Psoas muscle (tissue), 7 donors: ENCODE measurements at regions not wholly inside any gene's neighbourhood (a gene's known extent, or its start where the extent isn't known, plus 50 kb on each side); places are given as distances from the start of the nearest gene placed in this dataset.

ENCODE experiments used
- ATAC-seq, 4 donors: fragments of 200-7000 bp; cut with Tn5 transposase; one replicate each; pipeline ENCODE4 v1.9.1; 2020; ENCODE audit warnings: moderate library complexity in 3 of 4, mild to moderate bottlenecking in 2 of 4
- DNase-seq, 2 donors: peaks; one replicate each; pipeline ENCODE4 v3.0.0-alpha.2; 2020
- H3K27ac ChIP-seq: fragments of 200-600 bp; one replicate; pipeline ENCODE4 v1.8.0; 2022
- H3K27me3 ChIP-seq, 3 donors: fragments of 200-600 bp in 1 of 3; one replicate each; pipeline versions ENCODE4 v1.6.1 to v1.8.0; 2013 to 2022; ENCODE audit warnings: low read length in 2 of 3, mild to moderate bottlenecking in 2 of 3, moderate library complexity in 1 of 3; ENCODE audit not compliant: insufficient read depth in 3 of 3
- H3K36me3 ChIP-seq, 2 donors: fragments of 200-600 bp in 1 of 2; one replicate each; pipeline versions ENCODE4 v1.6.1 to v1.8.0; 2013 to 2022; ENCODE audit warnings: low read depth in 1 of 2, mild to moderate bottlenecking in 1 of 2, moderate library complexity in 1 of 2; ENCODE audit not compliant: insufficient read depth in 1 of 2
- H3K4me1 ChIP-seq: fragments of 200-600 bp; one replicate; pipeline ENCODE4 v1.8.0; 2022
- H3K4me3 ChIP-seq: fragments of 200-600 bp; one replicate; pipeline ENCODE4 v1.8.0; 2022; ENCODE audit warnings: mild to moderate bottlenecking
- H3K9me3 ChIP-seq: fragments of 200-600 bp; one replicate; pipeline ENCODE4 v1.8.0; 2022
- WGBS, 3 donors: extraction: QIAGEN DNeasy Blood & Tissue Kit; methylation state at CpG; one replicate each; pipeline versions ENCODE4 v1.1.6 to v1.1.7; 2013; 5-methylcytosine and 5-hydroxymethylcytosine counted together
- intact Hi-C, 2 donors: fragments of 100-400 bp; cut with DNase I; formaldehyde crosslinking; loops; one replicate each; pipeline versions ENCODE4 v1.11.0 to v1.14.2; 2022
- TF ChIP-seq, protein P1 (sequence below): fragments of 200-600 bp; IDR thresholded peaks from one replicate; pipeline ENCODE4 v1.8.0; 2022; ENCODE audit warnings: antibody characterized with exemption
- donor health status: healthy with polysubstance abuse.
- donor health status: DM: no; HTN: no; CAD: no; lungs with moderate emphysema.
- donor health status: Bipolar disorder and iron deficiency.
- donor health status: healthy.
- donor health status: DM: yes; HTN: yes; CAD: no.
- donor health status: DM: no; HTN: no; CAD: no.
- donor health status: DM: yes; HTN: yes; CAD: no.

GRCh38 chr21:33975548-33976081, 60.0 kb upstream of the ATP5PO start:
- intact Hi-C loops: no loop called here
- WGBS, 3 donors: 58 to 91% (median 70%) methylated on average over 7 of the region's 7 CpGs
- H3K4me3 ChIP-seq: no peak overlapping the region

DNA sequence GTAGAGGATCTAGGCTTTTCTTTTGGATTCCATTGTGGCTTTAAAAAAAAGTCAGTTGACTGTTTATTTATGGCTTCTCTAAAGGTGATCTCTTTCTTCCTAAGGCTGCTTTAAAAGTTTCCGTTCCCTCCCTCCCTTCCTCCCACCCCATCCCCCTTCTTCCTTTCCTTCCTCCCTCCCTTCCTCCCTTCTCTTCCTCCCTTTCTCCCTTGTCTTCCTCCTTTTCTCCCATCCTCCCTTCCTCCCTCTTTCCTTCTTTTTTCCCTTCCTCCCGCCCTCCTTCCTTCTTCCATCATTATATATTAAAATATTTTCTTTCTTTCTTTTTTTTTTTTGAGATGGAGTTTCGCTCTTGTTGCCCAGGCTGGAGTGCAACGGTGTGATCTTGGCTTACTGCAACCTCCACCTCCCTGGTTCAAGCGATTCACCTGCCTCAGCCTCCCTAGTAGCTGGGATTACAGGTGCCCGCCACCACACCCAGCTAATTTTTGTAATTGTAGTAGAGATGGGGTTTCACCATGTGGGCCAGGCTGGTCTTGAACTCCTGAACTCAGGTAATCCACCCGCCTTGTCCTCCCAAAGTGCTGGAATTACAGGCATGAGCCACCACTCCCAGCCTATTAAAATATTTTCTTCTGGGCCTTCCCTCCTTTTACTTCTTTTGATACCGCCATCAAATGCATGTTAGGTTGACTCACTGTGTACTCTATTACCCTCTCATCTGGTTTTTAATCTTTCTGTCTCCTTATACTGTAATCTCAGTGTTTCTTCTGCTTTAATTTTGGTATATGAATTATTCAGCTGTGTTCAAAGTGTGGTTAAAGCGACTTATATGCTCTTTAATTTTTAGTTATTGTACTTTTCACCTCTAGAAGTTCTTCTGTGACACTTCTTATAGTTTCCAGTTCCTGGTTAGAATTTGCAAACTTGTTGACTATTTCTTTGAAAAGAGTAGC, 59.2 kb upstream of the ATP5PO start:
- Histone ChIP-seq H3K36me3 (no peaks in the 10 kb centered on the region), H3K9me3 (no peaks in the 10 kb centered on the region), H3K27me3 (no peaks in the 10 kb centered on the region), H3K4me3 (no peak overlapping the region), H3K27ac (peak overlapping the region; percentile 86), H3K4me1 (peaks cover 19% of the 10 kb centered on the region)
- TF ChIP-seq, protein P1, sequence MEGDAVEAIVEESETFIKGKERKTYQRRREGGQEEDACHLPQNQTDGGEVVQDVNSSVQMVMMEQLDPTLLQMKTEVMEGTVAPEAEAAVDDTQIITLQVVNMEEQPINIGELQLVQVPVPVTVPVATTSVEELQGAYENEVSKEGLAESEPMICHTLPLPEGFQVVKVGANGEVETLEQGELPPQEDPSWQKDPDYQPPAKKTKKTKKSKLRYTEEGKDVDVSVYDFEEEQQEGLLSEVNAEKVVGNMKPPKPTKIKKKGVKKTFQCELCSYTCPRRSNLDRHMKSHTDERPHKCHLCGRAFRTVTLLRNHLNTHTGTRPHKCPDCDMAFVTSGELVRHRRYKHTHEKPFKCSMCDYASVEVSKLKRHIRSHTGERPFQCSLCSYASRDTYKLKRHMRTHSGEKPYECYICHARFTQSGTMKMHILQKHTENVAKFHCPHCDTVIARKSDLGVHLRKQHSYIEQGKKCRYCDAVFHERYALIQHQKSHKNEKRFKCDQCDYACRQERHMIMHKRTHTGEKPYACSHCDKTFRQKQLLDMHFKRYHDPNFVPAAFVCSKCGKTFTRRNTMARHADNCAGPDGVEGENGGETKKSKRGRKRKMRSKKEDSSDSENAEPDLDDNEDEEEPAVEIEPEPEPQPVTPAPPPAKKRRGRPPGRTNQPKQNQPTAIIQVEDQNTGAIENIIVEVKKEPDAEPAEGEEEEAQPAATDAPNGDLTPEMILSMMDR: no peak
- ATAC-seq: no peak
- intact Hi-C loops: no loop called here
- 91 to 93% (median 92%) methylated on average over 9 of the region's 9 CpGs for WGBS, 3 donors
- no peak for DNase-seq

More at GRCh38 chr21:33975548-33976081, 60.0 kb upstream of the ATP5PO start:
- TF ChIP-seq, protein P1: no peak
- H3K27me3 ChIP-seq: no peaks in the 10 kb centered on the region
- H3K36me3 ChIP-seq: no peaks in the 10 kb centered on the region
- H3K4me1 ChIP-seq: peaks cover 13% of the 10 kb centered on the region
- ATAC-seq (peak; percentile 49 to 54 (median 52)), DNase-seq (no peak)
- peak overlapping the region; percentile 86 for H3K27ac ChIP-seq
- no peaks in the 10 kb centered on the region for H3K9me3 ChIP-seq

GRCh38 chr21:33973268-33973667, 57.7 kb upstream of the ATP5PO start:
- no peak overlapping the region for H3K27ac ChIP-seq
- no peaks in the 10 kb centered on the region for H3K27me3 ChIP-seq
- H3K4me3 ChIP-seq: no peak overlapping the region
- no peak for DNase-seq
- WGBS, 3 donors: 69 to 78% (median 73%) methylated on average over 5 of the region's 5 CpGs
- no peak for ATAC-seq
- peaks cover 35% of the 10 kb centered on the region for H3K4me1 ChIP-seq
- H3K36me3 ChIP-seq: no peaks in the 10 kb centered on the region
- H3K9me3 ChIP-seq: no peaks in the 10 kb centered on the region
- TF ChIP-seq, protein P1: no peak
- intact Hi-C loops: no loop called here

DNA sequence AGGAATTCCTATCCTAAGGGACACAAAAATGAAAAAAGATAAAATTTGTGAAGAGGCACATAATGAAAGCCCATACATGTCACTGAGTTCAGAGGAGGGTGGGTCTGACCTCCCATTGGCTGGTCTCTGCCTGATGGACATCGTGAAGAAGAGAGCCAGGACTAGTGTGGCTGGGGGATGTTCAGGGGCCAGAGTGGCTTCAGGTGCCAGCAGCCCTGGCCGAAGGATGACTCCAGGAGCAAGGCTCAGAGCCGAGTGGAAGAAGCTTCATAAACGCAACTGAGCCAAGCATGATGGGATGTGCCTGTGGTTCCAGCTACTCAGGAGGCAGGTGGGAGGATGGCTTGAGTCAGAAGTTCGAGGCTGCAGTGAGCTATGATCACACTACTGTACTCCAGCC, 56.9 kb upstream of the ATP5PO start:
- intact Hi-C loops: no loop called here
- Histone ChIP-seq H3K36me3 (no peaks in the 10 kb centered on the region), H3K27me3 (no peaks in the 10 kb centered on the region), H3K27ac (no peak overlapping the region), H3K4me3 (no peak overlapping the region), H3K4me1 (peaks cover 32% of the 10 kb centered on the region), H3K9me3 (no peaks in the 10 kb centered on the region)
- no peak for DNase-seq
- 88 to 92% (median 89%) methylated on average over 5 of the region's 5 CpGs for WGBS, 3 donors
- no peak for ATAC-seq
- TF ChIP-seq, protein P1: no peak
